Inferior parietal cortex (tissue), 1 donor: ENCODE measurements at regions not wholly inside any gene's neighbourhood (a gene's known extent, or its start where the extent isn't known, plus 50 kb on each side); places are given as distances from the start of the nearest gene placed in this dataset.

Experiments used
- DNase-seq: peaks from one replicate; pipeline ENCODE4 v3.0.0-alpha.2; 2016; ENCODE audit errors: extremely low spot score

- no peak for DNase-seq
Measured at GRCh38 chr4:165720411-165721082, 152.5 kb upstream of the TLL1 start.

DNA sequence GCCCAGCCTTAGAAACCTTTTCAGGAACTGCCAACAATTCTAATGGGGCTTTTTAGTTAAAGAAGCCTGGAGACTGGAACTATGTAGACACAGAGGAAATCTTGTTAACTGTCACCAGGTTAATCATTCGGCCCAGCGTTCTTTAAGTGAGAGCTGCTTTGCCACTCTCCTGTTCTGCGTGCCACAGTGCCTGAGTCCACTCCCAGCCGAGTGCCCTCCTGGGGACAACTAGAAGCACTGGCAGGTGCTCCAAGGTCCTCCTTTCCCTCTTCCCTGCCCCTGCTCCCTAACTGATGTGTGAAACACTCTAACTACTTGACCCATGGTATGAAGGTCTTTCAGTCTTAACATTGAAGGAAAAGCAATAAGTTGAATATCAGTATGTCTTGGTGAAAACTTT lies 151.2 kb upstream of the TLL1 start:
- DNase-seq: no peak

DNA sequence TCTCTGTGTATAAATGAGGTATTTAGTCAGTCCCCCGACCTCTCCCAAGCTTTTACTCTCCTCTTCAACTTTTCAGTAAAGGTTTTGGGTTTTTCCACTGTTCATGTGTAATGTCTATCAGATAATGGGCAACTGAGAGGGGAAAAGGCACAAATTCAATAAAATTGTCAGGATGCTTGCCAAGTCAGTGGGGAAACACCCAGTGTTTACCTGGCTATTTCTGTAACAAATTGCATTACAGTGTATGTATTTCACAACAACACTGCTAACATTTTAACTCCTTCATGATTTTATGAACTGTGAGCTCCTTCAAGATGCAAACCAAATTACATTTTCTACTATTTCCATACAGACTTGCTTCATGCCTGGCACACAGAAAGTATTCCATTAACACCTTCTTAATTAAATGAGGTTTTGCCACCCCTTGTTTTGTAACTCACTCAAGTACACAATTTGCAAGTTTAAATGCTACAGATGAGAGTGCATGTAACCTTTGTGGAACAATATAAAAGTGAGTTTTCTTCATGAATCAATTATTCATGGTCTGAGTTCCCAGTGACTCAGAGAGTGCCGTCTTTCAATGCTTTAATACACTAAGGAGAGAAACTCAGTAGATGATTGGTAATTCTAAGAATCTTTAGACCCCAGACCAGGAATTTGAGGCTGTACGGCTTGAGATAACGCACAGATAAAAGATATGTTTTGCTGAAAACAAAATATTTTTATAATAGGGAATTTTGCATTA lies 149.8 kb upstream of the TLL1 start:
- no peak for DNase-seq

GRCh38 chr4:165724786-165725185 lies 148.3 kb upstream of the TLL1 start:
- no peak for DNase-seq

DNA sequence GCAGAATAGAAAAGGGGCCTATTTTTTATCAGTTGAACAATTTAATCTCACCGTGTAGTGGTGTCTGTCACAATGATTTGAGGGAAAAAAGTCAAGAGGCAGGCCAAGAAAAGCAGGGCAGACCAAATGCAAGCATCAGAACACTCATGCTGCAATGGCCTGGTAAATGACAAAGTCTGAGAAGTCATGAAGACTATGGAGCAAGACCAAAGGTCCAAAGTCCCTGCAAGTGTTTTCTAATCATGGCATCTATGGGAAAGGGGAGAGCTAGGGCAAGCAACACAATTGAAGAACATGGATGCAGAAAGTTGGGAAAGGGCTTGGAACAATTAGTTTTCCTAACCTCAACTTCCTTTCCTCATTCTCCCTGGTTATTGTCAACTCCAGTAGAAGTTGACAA lies 147.7 kb upstream of the TLL1 start:
- DNase-seq: no peak

GRCh38 chr4:165726831-165727230 lies 146.2 kb upstream of the TLL1 start:
- no peak for DNase-seq

GRCh38 chr4:165737309-165737972 lies 135.6 kb upstream of the TLL1 start:
- no peak for DNase-seq

DNA sequence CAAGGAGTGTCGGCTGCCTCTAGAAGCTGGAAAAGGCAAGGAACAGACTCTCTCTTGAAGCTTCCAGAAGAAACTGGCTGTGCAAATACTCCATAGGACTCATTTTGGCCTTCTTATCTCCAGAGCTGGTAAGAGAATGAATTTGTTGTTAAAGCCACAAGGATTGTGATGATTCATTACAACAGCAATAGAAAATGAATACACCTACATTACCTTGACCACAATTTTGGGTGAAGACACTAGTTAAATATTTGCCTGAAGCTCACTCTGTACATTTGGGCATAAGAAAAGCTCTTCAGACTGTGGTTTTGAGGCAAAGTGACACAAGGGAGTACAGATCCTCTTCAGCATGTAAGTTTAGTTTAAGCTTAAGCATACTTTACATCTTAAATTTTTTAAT lies 134.5 kb upstream of the TLL1 start:
- DNase-seq: no peak

DNA sequence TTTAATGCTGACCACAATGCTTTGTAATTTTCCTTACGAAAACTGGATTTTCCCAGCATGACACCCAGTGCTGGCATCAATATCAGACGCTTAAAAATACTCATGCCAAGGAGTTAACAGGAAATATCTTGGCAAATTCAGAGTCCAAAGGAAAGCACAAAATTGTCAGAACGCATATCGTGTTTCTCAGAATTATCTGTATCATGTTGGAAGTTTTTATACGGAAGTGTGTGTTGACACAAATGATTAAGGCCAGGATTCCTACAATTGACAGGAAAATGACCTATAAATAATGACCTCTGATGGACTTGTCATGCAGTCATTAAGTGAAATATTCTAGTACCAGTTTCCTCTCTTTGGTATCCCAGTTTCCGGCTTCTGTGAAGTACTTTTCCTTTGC lies 132.1 kb upstream of the TLL1 start:
- DNase-seq: no peak

DNA sequence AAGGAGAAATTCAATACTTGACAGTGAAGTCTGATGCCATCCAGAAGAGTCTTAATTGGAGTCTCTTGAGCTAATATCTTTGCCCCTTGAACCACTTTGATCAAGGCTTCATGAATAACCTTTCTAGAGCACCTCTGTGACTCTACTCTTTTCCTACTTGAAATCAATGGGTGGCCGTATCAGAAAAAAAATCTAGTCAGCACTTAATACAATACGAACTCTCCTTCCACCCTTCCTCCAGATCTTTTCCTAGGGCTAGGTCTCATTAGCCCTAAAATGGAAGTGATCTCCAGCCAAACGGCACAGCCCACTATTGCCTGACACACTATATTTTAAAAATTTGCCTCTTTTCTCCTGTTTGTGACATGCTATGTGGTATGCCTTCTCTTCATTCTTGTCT lies 129.6 kb upstream of the TLL1 start:
- no peak for DNase-seq

- no peak for DNase-seq
Measured at GRCh38 chr4:165744370-165744769, 128.7 kb upstream of the TLL1 start.

DNA sequence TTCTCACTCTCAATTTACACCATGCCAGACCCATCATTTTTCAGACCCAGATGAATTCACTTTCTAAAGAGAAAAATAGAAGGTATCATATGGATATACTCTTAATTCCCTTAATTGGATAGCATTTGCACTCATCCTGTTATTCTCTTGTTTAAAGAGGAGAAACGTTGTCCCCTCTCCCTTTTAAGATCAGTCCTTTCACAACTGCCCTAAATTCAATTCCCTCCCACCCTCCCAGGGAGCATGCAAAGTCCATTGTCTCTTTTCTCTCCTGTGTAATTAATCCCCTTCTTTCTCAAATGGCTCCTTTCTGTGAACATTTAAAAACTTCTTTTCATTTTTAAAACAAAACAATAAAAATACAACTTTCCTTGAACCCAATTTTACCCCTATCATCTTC lies 124.7 kb upstream of the TLL1 start:
- DNase-seq: no peak

DNA sequence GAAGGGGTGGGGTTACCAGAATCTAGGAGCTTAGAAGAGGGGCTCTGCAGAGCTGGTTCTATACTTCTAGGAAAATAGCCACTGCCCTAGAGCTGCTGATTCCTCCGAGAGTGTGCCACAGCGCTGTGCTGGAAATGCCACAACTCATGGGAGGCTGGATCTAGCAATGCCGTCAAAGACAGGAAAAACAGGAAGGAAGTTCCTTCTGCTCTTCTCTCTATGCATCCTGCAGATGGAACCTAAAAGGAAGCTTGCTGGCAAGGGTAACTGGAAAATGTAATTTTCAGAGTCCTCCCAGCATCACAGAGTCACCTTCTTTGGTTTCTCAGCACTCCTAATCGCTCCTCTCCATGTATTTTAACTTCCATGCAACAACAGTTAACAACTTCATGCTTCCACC lies 121.2 kb upstream of the TLL1 start:
- no peak for DNase-seq

- DNase-seq: no peak
Measured at GRCh38 chr4:165754664-165755063, 118.4 kb upstream of the TLL1 start.

- no peak for DNase-seq
Measured at GRCh38 chr4:165756836-165757235, 116.2 kb upstream of the TLL1 start.

DNA sequence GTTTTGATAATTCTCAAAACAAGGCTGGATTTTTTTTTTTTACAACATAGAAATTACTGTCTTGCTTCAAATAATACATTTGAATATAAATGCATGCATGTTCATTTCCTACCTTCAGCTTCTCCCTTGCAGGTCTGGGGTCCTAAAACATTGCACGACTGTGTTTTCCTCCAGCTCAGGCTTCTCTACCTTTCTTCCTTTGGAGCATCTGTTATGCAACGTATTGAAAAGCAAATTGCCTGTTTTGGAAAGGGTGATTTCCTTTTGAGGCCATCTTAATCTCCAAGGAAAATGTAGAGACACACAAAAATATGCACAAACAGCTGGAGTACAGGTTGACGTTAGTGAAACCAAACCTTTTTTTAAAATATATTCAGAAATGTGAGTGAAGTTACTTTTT lies 115.6 kb upstream of the TLL1 start:
- no peak for DNase-seq

GRCh38 chr4:165758086-165758485 lies 115.0 kb upstream of the TLL1 start:
- DNase-seq: no peak

GRCh38 chr4:165760182-165760581 lies 112.9 kb upstream of the TLL1 start:
- no peak for DNase-seq

GRCh38 chr4:165761963-165762362 lies 111.1 kb upstream of the TLL1 start:
- no peak for DNase-seq

- no peak for DNase-seq
Measured at GRCh38 chr4:165763640-165764039, 109.4 kb upstream of the TLL1 start.

GRCh38 chr4:165765053-165765452 lies 108.0 kb upstream of the TLL1 start:
- no peak for DNase-seq

GRCh38 chr4:165766018-165766417 lies 107.0 kb upstream of the TLL1 start:
- DNase-seq: no peak

DNA sequence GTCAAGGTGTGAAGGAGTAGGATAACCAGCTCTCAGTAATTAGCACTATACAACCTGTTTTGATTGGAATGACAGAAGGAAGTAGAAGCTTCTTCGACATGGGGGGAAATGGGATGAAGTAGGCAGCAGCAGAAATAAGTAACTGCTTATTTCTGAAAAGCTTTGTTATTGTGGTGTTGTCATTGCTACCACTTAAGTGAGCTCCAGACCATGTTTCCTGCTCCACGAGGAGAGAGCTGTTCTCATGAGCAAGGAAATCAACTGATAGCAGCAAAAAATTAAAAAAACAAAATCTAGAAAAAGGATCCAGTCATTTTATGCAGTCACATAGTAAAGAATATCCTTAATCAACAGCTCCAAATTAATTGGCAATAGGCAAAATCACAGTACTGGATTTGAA lies 106.1 kb upstream of the TLL1 start:
- no peak for DNase-seq
